HEK293 (cell line): ENCODE measurements at regions not wholly inside any gene's neighbourhood (a gene's known extent, or its start where the extent isn't known, plus 50 kb on each side); places are given as distances from the start of the nearest gene placed in this dataset.

ENCODE experiments used
- CTCF ChIA-PET: fragments of 350-600 bp; formaldehyde crosslinking; extraction: SDS; loops from one replicate; lab custom pipeline; 2021; ENCODE audit warnings: antibody characterized with exemption; lab: Yijun Ruan, JAX
- POLR2A ChIA-PET: fragments of 300-600 bp; formaldehyde crosslinking; extraction: SDS; loops from one replicate; lab custom pipeline; 2020; ENCODE audit warnings: antibody characterized with exemption, inconsistent platforms; lab: Yijun Ruan, JAX
- H3K27ac ChIP-seq: fragments of 200-500 bp; sonication (Bioruptor generic); 2 replicates; pipeline ENCODE4 v1.5.1; 2014; ENCODE audit warnings: low read depth, low read length, control low read depth, inconsistent platforms; ENCODE audit errors: extremely low read depth
- H3K36me3 ChIP-seq, 2 experiments: fragments of 200-500 bp in 1 of 2; sonication (Bioruptor generic) in 1 of 2; 1 replicate in 1 of 2; 2 replicates in 1 of 2; pipeline ENCODE4 v1.5.1; 2014 to 2017; ENCODE audit warnings: inconsistent platforms in 2 of 2, low read length in 2 of 2; ENCODE audit not compliant: control insufficient read depth in 2 of 2, insufficient read depth in 1 of 2
- H3K4me1 ChIP-seq: fragments of 200-500 bp; sonication (Bioruptor generic); 2 replicates; pipeline ENCODE4 v1.5.1; 2014; ENCODE audit warnings: mild to moderate bottlenecking, low read length, inconsistent platforms; ENCODE audit not compliant: control insufficient read depth, insufficient read depth
- H3K4me3 ChIP-seq: 2 replicates; pipeline ENCODE4 v1.5.1; 2011; ENCODE audit warnings: low read depth, mild to moderate bottlenecking, control low read depth, low read length, moderate library complexity
- H3K9me3 ChIP-seq: fragments of 200-500 bp; sonication (Bioruptor generic); 2 replicates; pipeline ENCODE4 v1.5.1; 2014; ENCODE audit warnings: low read depth, low read length, inconsistent platforms; ENCODE audit not compliant: control insufficient read depth, insufficient read depth
- FEZF1 ChIP-seq: fragments of 450-650 bp; formaldehyde crosslinking; IDR thresholded peaks from 2 replicates; pipeline ENCODE4 v1.5.1; 2016; ENCODE audit warnings: missing biosample characterization, missing genetic modification characterization
- GLI2 ChIP-seq: fragments of 450-650 bp; formaldehyde crosslinking; IDR thresholded peaks from 2 replicates; pipeline ENCODE4; 2017; ENCODE audit warnings: missing biosample characterization, missing genetic modification characterization, low read depth, borderline replicate concordance
- GLI4 ChIP-seq: fragments of 450-650 bp; formaldehyde crosslinking; IDR thresholded peaks from 2 replicates; pipeline ENCODE4 v1.5.1; 2016; ENCODE audit warnings: missing biosample characterization, missing genetic modification characterization
- KLF1 ChIP-seq: fragments of 450-650 bp; formaldehyde crosslinking; IDR thresholded peaks from 2 replicates; pipeline ENCODE4 v1.5.1; 2016; ENCODE audit warnings: missing biosample characterization, missing genetic modification characterization
- MZF1 ChIP-seq: fragments of 450-650 bp; formaldehyde crosslinking; IDR thresholded peaks from 2 replicates; pipeline ENCODE4 v1.5.1; 2017; ENCODE audit warnings: missing biosample characterization, missing genetic modification characterization, borderline replicate concordance
- PATZ1 ChIP-seq: fragments of 450-650 bp; formaldehyde crosslinking; IDR thresholded peaks from 2 replicates; pipeline ENCODE4 v1.5.1; 2016; ENCODE audit warnings: missing biosample characterization, missing genetic modification characterization
- SCRT2 ChIP-seq: fragments of 450-650 bp; formaldehyde crosslinking; IDR thresholded peaks from 2 replicates; pipeline ENCODE4 v1.5.1; 2016; ENCODE audit warnings: missing biosample characterization, missing genetic modification characterization
- TSHZ1 ChIP-seq: fragments of 450-650 bp; formaldehyde crosslinking; IDR thresholded peaks from 2 replicates; pipeline ENCODE4 v1.5.1; 2016; ENCODE audit warnings: missing biosample characterization, missing genetic modification characterization, borderline replicate concordance
- YY1 ChIP-seq: fragments of 450-650 bp; formaldehyde crosslinking; IDR thresholded peaks from 2 replicates; pipeline ENCODE4 v1.5.1; 2018; ENCODE audit warnings: missing biosample characterization, missing genetic modification characterization
- ZFP41 ChIP-seq: fragments of 450-650 bp; formaldehyde crosslinking; IDR thresholded peaks from 2 replicates; pipeline ENCODE4 v1.5.1; 2016; ENCODE audit warnings: missing biosample characterization, missing genetic modification characterization, borderline replicate concordance
- ZNF10 ChIP-seq: fragments of 450-650 bp; formaldehyde crosslinking; IDR thresholded peaks from 2 replicates; pipeline ENCODE4 v1.5.1; 2017; ENCODE audit warnings: missing biosample characterization, missing genetic modification characterization
- ZNF18 ChIP-seq: fragments of 450-650 bp; formaldehyde crosslinking; IDR thresholded peaks from 2 replicates; pipeline ENCODE4 v1.5.1; 2016; ENCODE audit warnings: missing biosample characterization, missing genetic modification characterization
- ZNF266 ChIP-seq: fragments of 450-650 bp; formaldehyde crosslinking; IDR thresholded peaks from 2 replicates; pipeline ENCODE4 v1.5.1; 2016; ENCODE audit warnings: missing biosample characterization, missing genetic modification characterization, low read depth
- ZNF324 ChIP-seq: fragments of 450-650 bp; formaldehyde crosslinking; IDR thresholded peaks from 2 replicates; pipeline ENCODE4 v1.5.1; 2016; ENCODE audit warnings: missing biosample characterization, missing genetic modification characterization
- ZNF350 ChIP-seq: fragments of 450-650 bp; formaldehyde crosslinking; IDR thresholded peaks from 2 replicates; pipeline ENCODE4 v1.5.0; 2017; ENCODE audit warnings: missing biosample characterization, mild to moderate bottlenecking, missing genetic modification characterization
- ZNF433 ChIP-seq: fragments of 450-650 bp; formaldehyde crosslinking; IDR thresholded peaks from 2 replicates; pipeline ENCODE4 v1.5.1; 2016; ENCODE audit warnings: missing biosample characterization, missing genetic modification characterization, low read depth
- ZNF548 ChIP-seq: fragments of 450-650 bp; formaldehyde crosslinking; IDR thresholded peaks from 2 replicates; pipeline ENCODE4 v1.5.1; 2016; ENCODE audit warnings: missing biosample characterization, missing genetic modification characterization
- ZNF555 ChIP-seq: fragments of 450-650 bp; formaldehyde crosslinking; conservative IDR thresholded peaks from 2 replicates; pipeline ENCODE4 v1.5.1; 2017; ENCODE audit warnings: missing biosample characterization, mild to moderate bottlenecking, missing genetic modification characterization, inconsistent platforms
- ZNF571 ChIP-seq: fragments of 450-650 bp; formaldehyde crosslinking; IDR thresholded peaks from 2 replicates; pipeline ENCODE4 v1.5.0; 2017; ENCODE audit warnings: missing biosample characterization, missing genetic modification characterization
- ZNF585B ChIP-seq: fragments of 450-650 bp; formaldehyde crosslinking; IDR thresholded peaks from 2 replicates; pipeline ENCODE4 v1.5.1; 2016; ENCODE audit warnings: missing biosample characterization, missing genetic modification characterization

- TF ChIP-seq ZNF548 (tag by site-specific recombination), result no peak
- TF ChIP-seq, all 188 proteins: peak for 0
These were observed 215.3 kb downstream of the RND3 start (continued) for GRCh38 chr2:150271952-150272802.

GRCh38 chr2:150267651-150268415, 219.6 kb downstream of the RND3 start:
- no peak overlapping the region for H3K4me3 ChIP-seq
- H3K9me3 ChIP-seq, result no peaks in the 10 kb centered on the region
- POLR2A ChIA-PET, result no interaction called here
- no peaks in the 10 kb centered on the region for H3K4me1 ChIP-seq
- H3K36me3 ChIP-seq, result no peaks in the 10 kb centered on the region
- CTCF ChIA-PET, result no interaction called here
- no peak for TF ChIP-seq ZNF324
- TF ChIP-seq ZNF266 (tag by site-specific recombination), result no peak
- no peak for TF ChIP-seq ZNF555 (tag by site-specific recombination)
- TF ChIP-seq ZNF433, result no peak
- no peak for TF ChIP-seq KLF1 (tag by site-specific recombination)
- no peak for TF ChIP-seq ZNF10 (tag by site-specific recombination)
- no peak for TF ChIP-seq ZNF350 (tag by site-specific recombination)
- no peak for TF ChIP-seq ZFP41 (tag by site-specific recombination)
- TF ChIP-seq TSHZ1 (tag by site-specific recombination), result no peak
- no peak for TF ChIP-seq YY1
- TF ChIP-seq ZNF585B (tag by site-specific recombination), result no peak
- TF ChIP-seq FEZF1 (tag by site-specific recombination), result no peak
- TF ChIP-seq MZF1 (tag by site-specific recombination), result no peak
- TF ChIP-seq GLI2 (tag by site-specific recombination), result no peak
- no peak for TF ChIP-seq ZNF18 (tag by site-specific recombination)
- TF ChIP-seq PATZ1, result no peak
- TF ChIP-seq GLI4 (tag by site-specific recombination), result no peak
- no peak for TF ChIP-seq SCRT2 (tag by site-specific recombination)
- no peak for TF ChIP-seq ZNF571 (tag by site-specific recombination)
- TF ChIP-seq, all 188 proteins: peak for 0
- no peak overlapping the region for H3K27ac ChIP-seq
